ENCODE measurements at regions not wholly inside any gene's neighbourhood (a gene's known extent, or its start where the extent isn't known, plus 50 kb on each side); places are given as distances from the start of the nearest gene placed in this dataset.
"Not testable (repeated sequence)": the region's sequence is repeated elsewhere in the genome, so short reads cannot be mapped to it uniquely, and the experiment has no call there.

DNA sequence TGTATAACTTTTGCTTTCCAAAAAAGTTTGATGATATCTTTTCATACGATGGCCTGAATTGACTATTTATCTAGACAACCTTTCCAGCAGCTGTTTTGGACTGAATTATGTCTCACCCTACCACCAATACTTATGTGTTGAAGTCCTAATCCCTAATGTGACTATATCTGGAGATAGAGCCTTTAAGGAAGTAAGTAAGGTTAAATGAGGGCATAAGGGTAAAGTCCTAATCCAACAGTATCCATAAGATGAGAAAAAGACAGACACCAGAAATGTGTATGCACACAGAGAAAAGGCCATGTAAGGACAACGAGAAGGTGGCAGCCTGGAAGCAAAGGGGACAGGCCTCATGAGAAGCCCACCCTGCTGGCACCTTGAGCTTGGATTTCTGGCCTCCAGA is 86.6 kb upstream of the PPARGC1A start:
- no peak for DNase-seq

DNA sequence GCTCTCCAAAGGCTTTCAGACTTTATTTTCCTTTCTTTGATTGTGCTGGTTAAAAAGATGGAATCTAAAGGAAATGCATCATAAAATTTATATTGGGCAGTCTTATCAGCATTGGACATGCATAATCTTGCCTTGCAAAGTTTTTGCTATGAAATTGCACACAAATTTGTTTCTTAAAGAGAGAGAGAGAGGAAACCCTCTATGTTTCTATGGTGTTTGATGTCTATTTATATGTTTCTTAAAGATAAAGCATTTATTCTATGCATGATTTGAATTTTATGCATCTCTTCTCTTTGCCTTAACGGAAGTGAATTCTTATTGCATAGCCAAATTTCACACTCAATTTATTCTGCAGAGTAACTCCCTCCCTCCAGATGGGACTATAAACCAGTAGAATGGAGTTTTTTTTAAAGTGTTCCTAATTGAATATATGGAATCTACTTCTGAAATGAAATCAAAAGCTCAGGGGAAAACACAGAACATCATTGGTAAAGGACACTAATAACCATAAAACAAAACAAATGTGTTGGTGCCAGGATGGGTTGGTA is 83.5 kb upstream of the PPARGC1A start:
- DNase-seq: no peak

DNA sequence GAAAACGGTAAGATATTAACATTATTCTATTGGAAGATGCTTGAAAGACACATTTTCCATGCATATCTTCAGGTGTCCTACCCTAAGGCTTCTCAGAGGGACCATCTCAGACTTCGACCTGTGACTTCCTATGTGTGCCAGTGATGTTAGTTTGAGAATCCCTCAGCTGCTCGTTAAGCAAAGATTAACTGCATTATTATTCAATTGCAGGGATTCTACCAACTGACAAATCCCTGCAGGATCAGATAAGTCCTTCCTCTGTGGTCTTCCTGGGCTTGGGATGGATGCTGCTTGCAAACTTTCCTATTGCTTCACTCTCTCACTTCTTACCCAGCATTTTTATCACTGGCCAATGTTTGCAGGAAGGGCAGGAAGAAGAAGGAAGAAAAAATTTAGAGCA is 83.0 kb upstream of the PPARGC1A start:
- no peak for DNase-seq

DNA sequence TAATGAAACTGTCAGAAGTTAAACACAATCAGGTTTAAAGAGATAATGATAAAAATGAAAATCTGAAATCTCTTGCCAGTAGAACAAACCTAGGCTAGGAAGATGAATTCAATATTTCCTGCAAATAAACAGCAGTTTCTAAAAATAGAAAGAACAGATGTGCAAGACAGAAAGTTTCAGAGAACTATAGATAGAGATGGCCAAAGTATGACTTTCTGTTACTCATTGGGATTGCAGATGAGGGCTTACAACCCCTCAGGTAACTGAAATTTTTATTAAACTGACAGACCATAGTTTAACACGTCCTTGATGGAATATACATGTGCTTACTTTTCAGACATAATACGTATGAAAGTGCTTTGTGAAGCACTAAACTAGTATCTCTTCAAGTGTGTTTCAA is 82.3 kb upstream of the PPARGC1A start:
- DNase-seq: no peak

DNA sequence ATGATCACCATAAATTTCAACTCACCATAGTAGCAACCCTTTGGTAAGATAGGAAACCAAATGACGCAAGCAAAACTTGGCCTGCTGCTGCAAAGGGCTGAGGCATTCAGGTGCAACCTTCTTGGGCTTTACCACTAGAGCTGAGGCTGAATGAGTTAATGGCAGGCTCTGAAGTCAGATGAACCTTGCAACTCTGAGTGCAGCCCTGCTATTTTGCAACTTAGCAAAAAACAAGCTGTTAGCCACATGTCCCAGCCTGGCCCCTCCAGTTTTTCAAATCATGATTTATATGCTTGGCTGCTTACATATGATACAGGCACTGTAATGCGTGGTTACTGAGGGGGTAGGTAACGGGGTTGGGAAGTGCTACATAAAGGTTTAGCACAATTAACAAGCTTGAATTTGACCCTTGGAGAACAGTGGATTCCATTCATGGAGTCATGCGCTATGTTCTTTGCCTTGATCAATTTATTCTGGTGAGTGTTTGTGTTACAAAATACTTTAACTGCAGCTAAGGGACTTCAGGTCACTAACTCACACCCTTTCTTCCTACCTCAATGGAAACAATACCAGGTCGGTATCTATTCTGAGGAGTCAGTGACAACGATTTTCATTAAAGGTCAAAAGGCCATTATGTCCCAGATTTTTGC is 80.5 kb upstream of the PPARGC1A start:
- no peak for DNase-seq

DNA sequence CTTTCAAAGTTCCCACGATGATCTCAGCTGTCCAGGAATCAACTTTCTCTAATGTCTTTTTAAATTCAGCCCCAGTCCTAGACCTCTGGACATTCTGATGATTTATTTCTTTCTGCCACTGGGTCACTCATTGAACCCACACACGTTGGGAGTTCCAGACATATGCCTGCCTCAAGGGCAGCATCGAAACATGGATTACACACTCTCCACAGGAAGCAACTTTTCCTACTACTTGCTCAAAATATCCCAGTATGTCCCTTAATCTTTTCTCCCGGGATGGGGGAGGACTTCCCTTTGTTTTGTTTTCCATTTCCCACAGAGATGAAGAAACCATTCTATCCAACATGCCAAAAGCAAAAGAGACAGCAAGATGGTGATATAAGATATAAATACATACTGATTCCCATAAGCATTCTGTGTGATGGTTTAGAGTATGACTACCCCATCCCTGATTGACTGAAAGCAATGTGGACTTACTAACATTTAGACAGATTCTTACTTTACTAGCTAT is 79.8 kb upstream of the PPARGC1A start:
- DNase-seq: no peak

DNA sequence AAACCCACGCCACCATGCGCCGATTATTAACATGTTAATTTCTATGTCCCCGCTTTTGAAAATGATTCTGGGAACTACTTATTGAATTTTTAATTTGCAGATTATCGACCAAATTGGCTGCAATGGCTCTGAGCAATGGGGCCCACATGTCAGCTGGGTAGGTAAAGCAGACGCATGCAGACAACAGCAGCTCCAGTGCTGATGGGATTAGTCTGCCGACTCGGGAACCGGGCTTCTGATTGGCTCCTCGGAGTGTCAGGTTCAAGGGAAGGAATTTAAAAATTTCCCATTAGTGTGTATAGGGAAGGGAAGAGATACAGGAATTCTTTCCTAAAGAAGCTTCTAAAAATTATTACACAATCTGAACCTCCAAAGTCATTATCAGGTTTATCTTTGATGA is 77.4 kb upstream of the PPARGC1A start:
- no peak for DNase-seq

DNA sequence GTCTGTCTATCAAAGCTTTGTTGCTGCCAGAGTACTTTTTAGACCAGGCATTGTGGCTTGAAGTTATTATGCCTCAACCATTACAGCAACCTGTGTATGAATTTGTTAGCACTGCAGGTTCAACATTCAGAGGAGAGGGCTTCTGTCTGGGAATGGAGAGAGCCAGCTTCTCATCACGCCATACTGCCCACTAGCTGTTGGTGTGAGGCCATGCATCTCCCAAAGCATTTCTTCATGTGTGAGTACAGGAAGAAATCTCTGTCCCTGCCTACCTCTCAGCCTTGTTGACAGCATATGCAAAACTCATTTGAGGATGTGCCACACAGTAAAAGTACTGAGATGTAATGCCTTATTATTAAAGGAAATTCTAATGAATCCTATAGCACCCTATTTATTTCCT is 76.9 kb upstream of the PPARGC1A start:
- DNase-seq: no peak

DNA sequence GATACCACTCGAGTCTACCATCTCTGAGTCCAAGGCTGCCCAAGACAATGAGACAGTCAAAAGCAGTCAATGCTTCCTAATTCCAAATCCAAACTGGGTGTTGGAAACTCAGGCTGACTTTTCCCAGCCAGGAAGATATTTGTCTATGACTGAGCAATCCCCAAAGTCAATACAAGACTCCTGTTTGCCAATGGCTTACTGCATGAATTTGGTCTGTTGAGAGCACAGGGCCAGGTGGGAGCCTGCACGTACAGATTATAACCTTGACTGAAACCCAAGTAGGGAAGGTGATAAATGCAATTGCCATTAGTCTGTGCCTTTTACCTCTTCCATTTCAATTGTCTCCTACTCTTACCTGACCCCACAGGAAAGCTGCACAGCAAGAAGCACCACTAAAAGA is 72.6 kb upstream of the PPARGC1A start:
- DNase-seq: no peak

DNA sequence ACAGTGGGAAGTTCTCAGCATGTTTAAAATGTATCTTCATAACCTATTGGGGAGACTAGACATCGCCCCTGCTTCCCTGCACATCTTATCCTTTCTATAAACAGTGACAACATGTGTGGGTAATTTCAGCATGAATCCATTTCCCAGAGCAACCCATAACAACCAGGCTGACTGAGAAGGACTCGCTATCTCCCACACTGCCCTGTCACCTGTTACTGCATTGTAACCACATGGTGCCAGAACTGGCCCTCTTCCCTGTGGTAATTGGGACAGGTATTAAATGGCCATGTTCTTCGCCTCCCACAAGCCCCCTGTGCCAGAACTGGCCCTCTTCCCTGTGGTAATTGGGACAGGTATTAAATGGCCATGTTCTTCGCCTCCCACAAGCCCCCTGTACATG is 71.5 kb upstream of the PPARGC1A start:
- not testable (repeated sequence) for DNase-seq

DNA sequence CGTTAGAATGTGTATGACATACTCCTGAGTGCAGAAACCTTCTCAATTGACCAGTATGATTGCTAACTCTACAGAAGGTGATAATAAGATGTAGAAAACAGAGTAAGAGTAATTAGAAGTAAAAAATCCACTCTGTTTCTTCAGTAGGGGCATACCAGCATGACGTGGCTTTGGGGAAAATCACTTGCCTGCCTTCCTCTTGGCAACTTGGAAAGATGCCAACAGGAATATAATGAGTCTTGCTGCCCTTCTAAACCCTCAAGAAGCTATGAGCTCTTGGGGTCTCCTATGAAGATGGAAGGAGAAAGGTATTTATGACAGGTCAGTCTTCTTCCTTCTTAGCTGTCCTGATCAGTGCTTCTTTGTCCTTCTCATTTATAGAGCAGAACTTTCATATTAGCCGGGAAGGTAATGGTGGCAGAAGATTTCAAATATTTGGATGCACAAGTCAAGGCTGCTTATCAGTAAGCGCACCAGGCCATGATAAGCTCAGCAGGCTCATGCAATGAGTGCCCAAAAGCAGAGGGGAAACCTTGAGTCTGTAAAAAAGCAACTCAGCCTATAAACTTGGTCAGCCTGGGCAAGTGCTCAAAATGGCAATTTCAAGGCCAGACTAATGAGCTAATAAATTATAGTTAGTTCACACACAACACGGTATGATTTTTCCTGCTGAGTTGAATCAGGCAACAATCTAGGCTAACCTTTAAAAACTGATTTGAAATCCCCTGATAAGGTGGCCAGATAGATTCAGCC is 69.7 kb upstream of the PPARGC1A start:
- DNase-seq: no peak

DNA sequence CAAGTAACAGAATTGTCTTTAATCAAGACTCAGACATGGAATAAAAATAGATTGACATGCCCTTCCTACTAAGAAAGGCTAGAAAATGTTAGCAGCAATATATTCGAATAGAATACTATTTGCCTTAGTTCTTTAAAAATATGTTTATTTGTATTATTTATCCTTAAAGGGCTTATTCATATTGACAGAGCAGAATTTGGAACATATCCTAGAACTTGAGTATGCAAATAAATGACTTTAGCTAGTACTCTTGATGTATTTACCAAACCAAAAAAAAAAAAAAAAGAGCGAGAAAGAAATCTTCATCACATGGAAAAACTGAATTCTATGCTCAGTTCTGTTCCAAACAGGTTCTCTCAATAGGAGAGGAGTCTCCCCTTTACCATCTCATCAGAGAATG is 68.9 kb upstream of the PPARGC1A start:
- DNase-seq: no peak

DNA sequence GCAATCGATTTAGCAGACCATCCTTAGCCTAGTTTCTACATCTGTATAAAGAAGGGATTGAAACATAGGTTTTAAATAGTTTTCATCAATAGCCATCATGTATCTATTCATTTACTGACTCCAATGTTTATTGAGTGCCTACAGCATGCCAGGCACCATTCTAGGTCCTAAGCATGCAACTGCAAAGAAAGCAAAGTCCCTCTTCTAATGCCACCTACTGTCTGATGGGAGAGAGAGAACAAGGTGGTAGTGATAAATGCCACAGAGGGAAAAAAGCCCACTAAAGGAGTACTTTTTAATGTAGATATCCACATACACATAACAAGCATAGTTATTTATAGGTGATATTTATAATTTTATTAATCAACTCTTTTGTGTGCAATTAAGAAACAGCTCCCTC is 67.6 kb upstream of the PPARGC1A start:
- DNase-seq: no peak

DNA sequence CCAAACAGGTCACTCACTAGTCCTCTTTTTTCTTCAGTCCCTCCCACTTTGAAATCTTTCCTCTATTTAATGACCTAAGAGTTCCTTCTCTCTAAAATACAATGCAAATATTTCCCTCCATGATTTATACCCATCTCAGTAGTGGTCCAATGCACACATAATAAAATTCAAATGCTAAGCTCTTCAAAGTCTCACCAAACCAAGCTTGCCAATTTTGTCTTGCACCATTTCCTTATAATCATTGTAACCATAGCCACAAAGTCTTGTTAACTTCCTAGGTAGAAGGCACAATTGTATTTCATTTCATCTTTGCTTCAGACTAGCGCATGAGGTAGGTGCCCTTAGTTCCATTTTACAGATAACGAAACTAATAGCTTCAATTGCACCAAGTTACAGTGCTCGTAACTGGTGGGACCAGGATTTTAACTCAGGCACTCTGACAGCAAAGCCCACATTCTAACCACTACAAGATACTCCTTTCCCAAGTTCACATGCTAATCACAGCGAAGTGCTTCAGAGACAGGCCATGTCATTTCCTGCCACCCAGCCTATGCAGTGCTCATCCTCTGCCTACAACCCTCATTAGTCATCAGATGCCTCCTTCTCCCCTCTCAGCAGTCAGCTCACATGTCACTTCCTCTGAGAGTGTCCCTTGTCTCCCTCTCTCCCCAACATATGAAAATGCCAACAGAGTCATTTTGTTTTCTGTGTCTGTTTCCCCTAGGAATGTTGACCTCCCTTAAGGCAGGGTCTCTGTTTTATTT is 66.9 kb upstream of the PPARGC1A start:
- DNase-seq: no peak

DNA sequence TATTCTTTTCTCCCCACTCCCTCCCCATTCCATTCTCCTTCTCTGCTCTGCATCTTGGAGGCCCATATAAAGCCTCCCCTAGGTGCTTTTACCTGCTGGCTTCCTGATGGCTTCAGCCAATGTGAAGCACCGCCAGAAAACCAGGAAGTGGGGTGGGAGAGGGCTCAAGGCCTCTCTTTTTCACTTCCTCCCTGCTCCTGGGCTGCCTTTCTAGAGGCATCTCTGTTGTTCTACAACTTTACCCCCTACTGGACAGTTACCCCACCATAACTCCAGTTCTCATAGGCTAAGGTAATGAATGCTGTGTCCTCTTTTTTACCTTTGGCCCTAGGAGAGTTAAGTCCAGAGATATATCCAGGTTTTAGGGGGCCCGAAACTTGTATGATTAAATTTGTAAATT is 62.4 kb upstream of the PPARGC1A start:
- no peak for DNase-seq

DNA sequence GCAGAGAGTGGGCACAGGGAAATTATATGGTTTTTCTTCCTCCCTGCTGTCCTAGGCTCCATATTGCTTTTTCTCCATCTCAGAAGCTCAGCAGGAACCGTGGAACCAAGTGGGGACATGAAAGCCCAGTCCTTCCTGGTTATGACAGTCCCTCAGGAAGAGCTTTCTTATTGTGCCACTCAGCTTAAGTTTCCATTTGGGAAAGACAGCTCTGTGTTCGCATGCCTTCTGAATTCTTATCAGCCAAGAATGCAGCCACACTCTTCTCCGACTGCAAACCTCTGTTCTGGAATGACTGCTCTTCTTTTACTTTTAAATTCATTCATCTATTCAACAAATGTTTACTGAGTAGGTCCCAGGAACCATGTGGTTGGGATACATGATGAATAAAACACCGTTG is 58.0 kb upstream of the PPARGC1A start:
- no peak for DNase-seq

DNA sequence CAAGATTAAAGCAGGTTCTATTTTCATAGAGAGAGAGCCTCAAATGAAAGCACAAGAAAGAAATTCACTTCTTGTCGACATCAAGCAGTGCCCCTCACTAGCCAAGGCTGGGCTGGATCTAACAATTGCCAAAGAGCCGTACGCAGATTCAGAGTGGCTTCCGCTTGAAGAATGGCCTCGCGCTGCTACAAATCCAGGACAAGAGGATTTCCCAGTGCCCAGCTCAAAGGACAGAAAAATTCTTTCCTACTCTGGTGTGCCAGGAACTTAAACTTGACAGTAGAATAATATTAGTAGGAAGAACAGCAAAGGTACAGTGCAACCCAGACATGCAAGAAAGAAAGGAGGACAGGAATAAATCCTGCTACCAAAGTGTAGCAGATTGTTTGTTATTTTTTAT is 56.5 kb upstream of the PPARGC1A start:
- DNase-seq: no peak

DNA sequence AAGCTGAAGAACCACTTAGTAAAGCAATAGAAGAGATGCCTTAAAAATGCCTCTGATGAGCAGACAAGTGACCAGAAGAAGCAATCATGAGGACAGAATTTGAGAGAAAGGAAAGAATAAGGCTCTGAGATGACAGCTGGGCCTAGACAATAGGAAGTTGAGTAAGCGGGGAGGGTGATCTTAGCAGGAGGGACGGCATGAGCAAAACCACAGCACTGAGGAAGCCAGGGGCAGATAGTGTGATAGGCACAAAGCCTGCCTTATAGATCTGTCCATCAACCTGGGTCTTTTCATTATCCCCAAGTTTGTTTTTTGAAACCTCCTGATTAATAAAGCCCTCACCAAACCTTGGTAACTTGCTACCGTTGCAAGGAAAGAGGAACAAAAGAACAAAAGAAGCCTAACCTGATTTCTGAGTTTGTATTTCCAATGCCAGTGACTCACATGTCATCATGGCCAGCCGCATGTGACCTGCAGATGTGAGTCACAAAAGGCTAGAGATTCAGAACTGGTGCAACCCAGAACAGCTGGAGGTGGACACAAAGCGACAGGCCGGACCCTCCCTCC is 55.7 kb upstream of the PPARGC1A start:
- no peak for DNase-seq

DNA sequence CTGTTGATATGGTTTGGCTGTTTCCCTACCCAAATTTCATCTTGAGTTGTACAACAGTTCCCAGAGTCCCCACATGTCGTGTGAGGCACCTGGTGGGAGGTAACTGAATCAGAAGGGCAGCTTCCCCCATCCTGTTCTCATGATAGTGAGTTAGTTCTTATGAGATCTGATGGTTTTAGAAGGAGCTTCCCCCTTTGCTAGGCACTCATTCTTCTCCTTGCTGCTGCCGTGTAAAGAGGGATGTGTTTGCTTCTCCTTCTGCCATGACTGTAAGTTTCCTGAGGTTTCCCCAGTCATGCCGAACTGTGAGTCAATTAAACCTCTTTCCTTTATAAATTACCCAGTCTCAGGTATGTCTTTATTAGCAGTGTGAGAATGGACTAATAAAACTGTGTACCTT is 54.7 kb upstream of the PPARGC1A start:
- DNase-seq: not testable (repeated sequence)

DNA sequence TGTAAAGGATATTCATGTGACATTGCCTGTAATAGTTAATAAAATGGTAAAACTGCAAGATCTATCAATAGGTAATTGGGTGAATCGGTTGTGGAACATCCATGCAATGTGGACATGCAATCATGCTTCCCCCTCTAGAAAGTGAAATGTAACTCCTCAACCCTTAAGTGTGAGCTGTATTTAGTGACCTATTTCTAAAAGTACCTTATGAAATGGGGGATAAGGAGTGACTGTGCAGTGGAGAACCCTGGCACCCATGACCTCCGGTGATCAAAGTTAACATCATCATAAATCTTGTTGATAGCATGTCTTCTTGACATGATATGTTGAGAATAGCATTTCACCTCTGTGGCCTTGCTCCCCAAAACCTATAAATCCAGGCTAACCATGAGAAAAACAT is 53.6 kb upstream of the PPARGC1A start:
- DNase-seq: no peak

DNA sequence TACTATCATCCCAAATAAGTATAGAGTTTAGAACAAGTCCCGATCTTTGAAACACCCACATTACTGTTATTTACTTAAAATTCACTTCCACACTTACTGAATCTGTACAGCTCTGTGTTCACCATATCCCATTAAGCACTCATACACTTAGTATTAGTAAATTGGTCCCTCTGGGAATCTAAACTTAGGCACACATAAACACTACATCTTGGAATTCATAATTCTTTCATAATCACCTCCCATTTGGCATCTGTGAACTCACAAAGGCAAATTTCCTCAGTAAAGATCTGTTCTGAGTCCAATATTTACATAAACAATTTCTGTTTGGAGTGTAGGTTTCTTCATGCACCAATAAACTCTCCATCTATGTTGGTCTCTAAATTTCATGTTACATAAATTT is 52.6 kb upstream of the PPARGC1A start:
- no peak for DNase-seq

Measured in COR-L47 (cell line).